Loucy (cell line): ENCODE measurements at regions not wholly inside any gene's neighbourhood (a gene's known extent, or its start where the extent isn't known, plus 50 kb on each side); places are given as distances from the start of the nearest gene placed in this dataset.

ENCODE experiments used
- EZH2phosphoT487 ChIP-seq: fragments of 200-600 bp; IDR thresholded peaks from 2 replicates; pipeline ENCODE4 v1.6.1; 2018; ENCODE audit warnings: antibody characterized with exemption, mild to moderate bottlenecking, moderate library complexity, borderline replicate concordance
- TF ChIP-seq, protein P1 (sequence below): fragments of 200-600 bp; sonication (generic); conservative IDR thresholded peaks from 2 replicates; pipeline ENCODE4 v1.5.1; 2014; ENCODE audit warnings: mild to moderate bottlenecking, antibody characterized with exemption, low read length

DNA sequence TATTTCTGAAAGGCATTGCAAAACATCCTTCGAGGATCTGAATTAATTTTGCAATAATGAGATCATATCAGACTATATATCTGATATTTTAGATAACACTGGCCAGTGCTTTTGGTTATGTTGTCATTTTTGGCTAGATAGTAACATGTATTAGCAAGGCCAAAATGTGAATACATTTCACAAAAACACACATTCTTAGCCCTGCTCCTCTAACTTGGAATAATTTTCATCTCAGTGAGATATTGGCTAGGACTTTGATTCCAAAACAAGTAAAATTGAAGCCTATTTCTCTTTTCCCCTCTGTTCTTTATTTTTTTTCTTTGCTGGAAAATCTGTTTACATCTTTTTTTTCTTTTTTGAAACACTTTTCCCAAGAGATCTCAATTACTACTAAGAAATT, 466.8 kb upstream of the CDH4 start:
- TF ChIP-seq, protein P1, sequence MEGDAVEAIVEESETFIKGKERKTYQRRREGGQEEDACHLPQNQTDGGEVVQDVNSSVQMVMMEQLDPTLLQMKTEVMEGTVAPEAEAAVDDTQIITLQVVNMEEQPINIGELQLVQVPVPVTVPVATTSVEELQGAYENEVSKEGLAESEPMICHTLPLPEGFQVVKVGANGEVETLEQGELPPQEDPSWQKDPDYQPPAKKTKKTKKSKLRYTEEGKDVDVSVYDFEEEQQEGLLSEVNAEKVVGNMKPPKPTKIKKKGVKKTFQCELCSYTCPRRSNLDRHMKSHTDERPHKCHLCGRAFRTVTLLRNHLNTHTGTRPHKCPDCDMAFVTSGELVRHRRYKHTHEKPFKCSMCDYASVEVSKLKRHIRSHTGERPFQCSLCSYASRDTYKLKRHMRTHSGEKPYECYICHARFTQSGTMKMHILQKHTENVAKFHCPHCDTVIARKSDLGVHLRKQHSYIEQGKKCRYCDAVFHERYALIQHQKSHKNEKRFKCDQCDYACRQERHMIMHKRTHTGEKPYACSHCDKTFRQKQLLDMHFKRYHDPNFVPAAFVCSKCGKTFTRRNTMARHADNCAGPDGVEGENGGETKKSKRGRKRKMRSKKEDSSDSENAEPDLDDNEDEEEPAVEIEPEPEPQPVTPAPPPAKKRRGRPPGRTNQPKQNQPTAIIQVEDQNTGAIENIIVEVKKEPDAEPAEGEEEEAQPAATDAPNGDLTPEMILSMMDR = no peak
- TF ChIP-seq EZH2phosphoT487 = no peak
